ENCODE measurements at regions not wholly inside any gene's neighbourhood (a gene's known extent, or its start where the extent isn't known, plus 50 kb on each side); places are given as distances from the start of the nearest gene placed in this dataset.

- Mint-ChIP-seq H3K4me3 (ENCODE audit: unreplicated experiment) (no peak overlapping the region), H3K27me3 (ENCODE audit: unreplicated experiment) (no peaks in the 10 kb centered on the region), H3K9me3 (ENCODE audit: unreplicated experiment) (no peaks in the 10 kb centered on the region), H3K4me1 (ENCODE audit: low read depth, unreplicated experiment) (no peaks in the 10 kb centered on the region), H3K36me3 (ENCODE audit: unreplicated experiment) (no peaks in the 10 kb centered on the region), H3K27ac (ENCODE audit: unreplicated experiment) (no peak overlapping the region)
- no peak for TF ChIP-seq CTCF (IDR thresholded peaks at IDR 0.05; ENCODE audit: partially characterized antibody, unreplicated experiment)
- no peak for DNase-seq
Measured at GRCh38 chr2:7419814-7420311, 502.7 kb downstream of the RNF144A start.

DNA sequence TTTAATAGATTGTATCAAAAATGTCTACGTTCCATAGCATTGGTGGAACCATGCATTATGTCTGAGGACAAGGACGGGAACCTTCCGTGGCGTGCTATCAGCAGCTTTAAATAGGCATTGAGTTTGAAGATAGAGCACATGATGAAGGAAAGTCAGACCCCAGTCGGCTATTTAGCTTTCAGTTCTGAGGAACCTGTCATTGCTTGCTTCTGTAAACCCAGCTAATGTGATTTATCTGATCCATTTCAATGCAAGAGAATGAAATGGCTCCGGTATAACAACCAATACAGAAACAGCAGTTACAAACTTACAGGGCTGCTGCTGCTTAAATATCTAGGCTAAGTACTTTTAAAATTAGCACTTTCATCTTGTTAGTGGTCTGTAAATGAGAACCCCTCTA lies 503.3 kb downstream of the RNF144A start:
- H3K27me3 Mint-ChIP-seq (ENCODE audit: unreplicated experiment) = no peaks in the 10 kb centered on the region
- H3K9me3 Mint-ChIP-seq (ENCODE audit: unreplicated experiment) = no peaks in the 10 kb centered on the region
- no peak overlapping the region for H3K27ac Mint-ChIP-seq (ENCODE audit: unreplicated experiment)
- no peak for TF ChIP-seq CTCF (IDR thresholded peaks at IDR 0.05; ENCODE audit: partially characterized antibody, unreplicated experiment)
- H3K4me1 Mint-ChIP-seq (ENCODE audit: low read depth, unreplicated experiment) = no peaks in the 10 kb centered on the region
- no peak overlapping the region for H3K4me3 Mint-ChIP-seq (ENCODE audit: unreplicated experiment)
- no peak for DNase-seq
- no peaks in the 10 kb centered on the region for H3K36me3 Mint-ChIP-seq (ENCODE audit: unreplicated experiment)

DNA sequence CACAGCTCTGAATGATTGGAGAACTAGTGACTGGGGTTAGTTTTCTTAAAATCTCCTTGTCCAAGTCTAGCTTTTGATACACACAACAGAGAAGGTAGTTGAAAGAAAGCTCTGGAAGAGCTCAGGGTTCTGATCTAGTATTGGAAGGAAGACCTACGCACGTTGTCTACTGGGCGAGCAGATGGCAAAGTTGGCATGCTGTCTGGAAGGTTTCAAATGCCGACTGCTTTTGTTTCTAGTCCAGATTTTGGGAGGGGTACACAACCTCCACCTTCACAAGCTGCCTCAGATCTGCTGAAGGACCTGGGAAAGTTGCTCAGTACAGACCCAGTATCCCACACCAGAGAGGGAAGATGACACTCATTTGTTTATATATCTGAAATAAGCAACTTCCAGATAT lies 507.3 kb downstream of the RNF144A start:
- TF ChIP-seq CTCF (IDR thresholded peaks at IDR 0.05; ENCODE audit: partially characterized antibody, unreplicated experiment) = no peak
- peaks cover 2% of the 10 kb centered on the region for H3K27me3 Mint-ChIP-seq (ENCODE audit: unreplicated experiment)
- no peak overlapping the region for H3K27ac Mint-ChIP-seq (ENCODE audit: unreplicated experiment)
- H3K36me3 Mint-ChIP-seq (ENCODE audit: unreplicated experiment) = no peaks in the 10 kb centered on the region
- H3K9me3 Mint-ChIP-seq (ENCODE audit: unreplicated experiment) = no peaks in the 10 kb centered on the region
- no peak overlapping the region for H3K4me3 Mint-ChIP-seq (ENCODE audit: unreplicated experiment)
- H3K4me1 Mint-ChIP-seq (ENCODE audit: low read depth, unreplicated experiment) = peaks cover 7% of the 10 kb centered on the region
- DNase-seq = no peak

GRCh38 chr2:7427293-7428060 lies 510.3 kb downstream of the RNF144A start:
- TF ChIP-seq CTCF (IDR thresholded peaks at IDR 0.05; ENCODE audit: partially characterized antibody, unreplicated experiment) = peak; percentile 94
- no peak overlapping the region for H3K27ac Mint-ChIP-seq (ENCODE audit: unreplicated experiment)
- H3K4me1 Mint-ChIP-seq (ENCODE audit: low read depth, unreplicated experiment) = peaks cover 14% of the 10 kb centered on the region
- peaks cover 2% of the 10 kb centered on the region for H3K27me3 Mint-ChIP-seq (ENCODE audit: unreplicated experiment)
- H3K36me3 Mint-ChIP-seq (ENCODE audit: unreplicated experiment) = peaks cover 3% of the 10 kb centered on the region
- no peak overlapping the region for H3K4me3 Mint-ChIP-seq (ENCODE audit: unreplicated experiment)
- no peak for DNase-seq
- H3K9me3 Mint-ChIP-seq (ENCODE audit: unreplicated experiment) = peaks cover 5% of the 10 kb centered on the region

GRCh38 chr2:7428454-7429204 lies 511.4 kb downstream of the RNF144A start:
- Mint-ChIP-seq H3K4me1 (ENCODE audit: low read depth, unreplicated experiment) (peaks cover 14% of the 10 kb centered on the region), H3K4me3 (ENCODE audit: unreplicated experiment) (no peak overlapping the region), H3K36me3 (ENCODE audit: unreplicated experiment) (peaks cover 7% of the 10 kb centered on the region), H3K27me3 (ENCODE audit: unreplicated experiment) (peaks cover 2% of the 10 kb centered on the region), H3K9me3 (ENCODE audit: unreplicated experiment) (peaks cover 6% of the 10 kb centered on the region), H3K27ac (ENCODE audit: unreplicated experiment) (no peak overlapping the region)
- no peak for DNase-seq
- TF ChIP-seq CTCF (IDR thresholded peaks at IDR 0.05; ENCODE audit: partially characterized antibody, unreplicated experiment) = no peak
